Hepatocyte (in vitro differentiated cells): ENCODE measurements at regions not wholly inside any gene's neighbourhood (a gene's known extent, or its start where the extent isn't known, plus 50 kb on each side); places are given as distances from the start of the nearest gene placed in this dataset.
"Not testable (repeated sequence)": the region's sequence is repeated elsewhere in the genome, so short reads cannot be mapped to it uniquely, and the experiment has no call there.

Experiments
- DNase-seq: peaks from one replicate; pipeline ENCODE4 v3.0.0-alpha.2; 2016; ENCODE audit warnings: low spot score
- H2AFZ ChIP-seq: fragments of 200-600 bp; sonication (generic); 2 replicates; pipeline ENCODE4 v1.6.0; 2016; ENCODE audit warnings: antibody characterized with exemption, mild to moderate bottlenecking
- H3K27ac ChIP-seq: fragments of 200-600 bp; sonication (generic); 2 replicates; pipeline ENCODE4 v1.5.1; 2016; ENCODE audit warnings: mild to moderate bottlenecking
- H3K27me3 ChIP-seq: fragments of 200-600 bp; sonication (generic); 2 replicates; pipeline ENCODE4 v1.6.1; 2016
- H3K36me3 ChIP-seq: fragments of 200-600 bp; sonication (generic); replicated peaks from 2 replicates; pipeline ENCODE4 v1.5.1; 2016; ENCODE audit warnings: low read depth; ENCODE audit not compliant: insufficient read depth
- H3K4me1 ChIP-seq: fragments of 200-600 bp; sonication (generic); 2 replicates; pipeline ENCODE4 v1.5.1; 2016; ENCODE audit warnings: mild to moderate bottlenecking, moderate library complexity; ENCODE audit not compliant: insufficient read depth
- H3K4me2 ChIP-seq: fragments of 200-600 bp; sonication (generic); 2 replicates; pipeline ENCODE4 v1.6.0; 2016
- H3K4me3 ChIP-seq: fragments of 200-600 bp; sonication (generic); 2 replicates; pipeline ENCODE4 v1.5.1; 2016; ENCODE audit warnings: mild to moderate bottlenecking
- H3K79me2 ChIP-seq: fragments of 200-600 bp; sonication (generic); 2 replicates; pipeline ENCODE4 v1.6.0; 2017; ENCODE audit warnings: mild to moderate bottlenecking
- H3K9me2 ChIP-seq: fragments of 200-600 bp; sonication (generic); replicated peaks from 2 replicates; pipeline ENCODE4 v1.6.0; 2017; ENCODE audit warnings: mild to moderate bottlenecking; ENCODE audit not compliant: insufficient read depth
- H3K9me3 ChIP-seq: fragments of 200-600 bp; sonication (generic); 2 replicates; pipeline ENCODE4 v1.5.1; 2016; ENCODE audit warnings: low read depth, mild to moderate bottlenecking
- H4K20me1 ChIP-seq: fragments of 200-600 bp; sonication (generic); 2 replicates; pipeline ENCODE4 v1.6.0; 2016; ENCODE audit warnings: mild to moderate bottlenecking; ENCODE audit not compliant: insufficient read depth, poor library complexity, severe bottlenecking
- EZH2 ChIP-seq: fragments of 200-600 bp; sonication (generic); IDR thresholded peaks from 2 replicates; pipeline ENCODE4 v1.6.1; 2016; ENCODE audit warnings: antibody characterized with exemption, mild to moderate bottlenecking, borderline replicate concordance
- EZH2phosphoT487 ChIP-seq: fragments of 200-600 bp; sonication (generic); IDR thresholded peaks from one replicate; pipeline ENCODE4 v1.6.1; 2018; ENCODE audit warnings: antibody characterized with exemption, mild to moderate bottlenecking, low read depth, moderate library complexity; ENCODE audit not compliant: unreplicated experiment, severe bottlenecking
- WGBS: methylation state at CpG from one replicate; pipeline ENCODE4 v1.1.6; 2016; ENCODE audit warnings: low lambda C conversion rate; ENCODE audit errors: missing lambda C conversion rate; 5-methylcytosine and 5-hydroxymethylcytosine counted together
- TF ChIP-seq, protein P1 (sequence below): fragments of 200-600 bp; sonication (generic); IDR thresholded peaks from 2 replicates; pipeline ENCODE4 v1.5.1; 2016; ENCODE audit warnings: antibody characterized with exemption, mild to moderate bottlenecking; ENCODE audit not compliant: poor library complexity

DNA sequence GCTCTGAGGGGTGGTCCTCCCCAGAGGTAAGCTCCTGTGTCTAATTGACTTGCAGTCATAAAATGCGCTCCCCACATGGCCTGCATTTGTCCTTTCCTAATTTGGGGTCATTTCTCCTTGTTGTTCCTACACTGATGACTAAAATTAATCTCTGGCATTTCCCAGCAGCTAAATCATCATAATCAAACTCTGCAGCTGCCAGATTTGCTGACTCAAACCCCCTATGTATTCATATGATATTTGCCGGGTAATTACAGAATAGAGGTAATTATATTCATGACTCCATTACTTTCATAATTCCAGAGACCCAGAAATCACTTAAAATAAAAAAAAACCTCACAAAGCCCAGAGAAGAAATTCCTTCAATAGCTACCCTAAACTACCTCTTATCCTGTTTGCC is 331.4 kb upstream of the KLHL29 start:
- H3K9me2 ChIP-seq = no peaks in the 10 kb centered on the region
- H2AFZ ChIP-seq = no peak overlapping the region
- WGBS = 100% methylated on average over 2 of the region's 2 CpGs
- H3K4me3 ChIP-seq = no peak overlapping the region
- TF ChIP-seq EZH2 (no peak), EZH2phosphoT487 (no peak)
- TF ChIP-seq, protein P1, sequence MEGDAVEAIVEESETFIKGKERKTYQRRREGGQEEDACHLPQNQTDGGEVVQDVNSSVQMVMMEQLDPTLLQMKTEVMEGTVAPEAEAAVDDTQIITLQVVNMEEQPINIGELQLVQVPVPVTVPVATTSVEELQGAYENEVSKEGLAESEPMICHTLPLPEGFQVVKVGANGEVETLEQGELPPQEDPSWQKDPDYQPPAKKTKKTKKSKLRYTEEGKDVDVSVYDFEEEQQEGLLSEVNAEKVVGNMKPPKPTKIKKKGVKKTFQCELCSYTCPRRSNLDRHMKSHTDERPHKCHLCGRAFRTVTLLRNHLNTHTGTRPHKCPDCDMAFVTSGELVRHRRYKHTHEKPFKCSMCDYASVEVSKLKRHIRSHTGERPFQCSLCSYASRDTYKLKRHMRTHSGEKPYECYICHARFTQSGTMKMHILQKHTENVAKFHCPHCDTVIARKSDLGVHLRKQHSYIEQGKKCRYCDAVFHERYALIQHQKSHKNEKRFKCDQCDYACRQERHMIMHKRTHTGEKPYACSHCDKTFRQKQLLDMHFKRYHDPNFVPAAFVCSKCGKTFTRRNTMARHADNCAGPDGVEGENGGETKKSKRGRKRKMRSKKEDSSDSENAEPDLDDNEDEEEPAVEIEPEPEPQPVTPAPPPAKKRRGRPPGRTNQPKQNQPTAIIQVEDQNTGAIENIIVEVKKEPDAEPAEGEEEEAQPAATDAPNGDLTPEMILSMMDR = no peak
- no peaks in the 10 kb centered on the region for H3K9me3 ChIP-seq
- H3K36me3 ChIP-seq = no peaks in the 10 kb centered on the region
- no peaks in the 10 kb centered on the region for H3K4me1 ChIP-seq
- H3K4me2 ChIP-seq = no peak overlapping the region
- H3K79me2 ChIP-seq = no peaks in the 10 kb centered on the region
- H4K20me1 ChIP-seq = no peaks in the 10 kb centered on the region
- no peaks in the 10 kb centered on the region for H3K27me3 ChIP-seq
- no peak overlapping the region for H3K27ac ChIP-seq
- no peak for DNase-seq

DNA sequence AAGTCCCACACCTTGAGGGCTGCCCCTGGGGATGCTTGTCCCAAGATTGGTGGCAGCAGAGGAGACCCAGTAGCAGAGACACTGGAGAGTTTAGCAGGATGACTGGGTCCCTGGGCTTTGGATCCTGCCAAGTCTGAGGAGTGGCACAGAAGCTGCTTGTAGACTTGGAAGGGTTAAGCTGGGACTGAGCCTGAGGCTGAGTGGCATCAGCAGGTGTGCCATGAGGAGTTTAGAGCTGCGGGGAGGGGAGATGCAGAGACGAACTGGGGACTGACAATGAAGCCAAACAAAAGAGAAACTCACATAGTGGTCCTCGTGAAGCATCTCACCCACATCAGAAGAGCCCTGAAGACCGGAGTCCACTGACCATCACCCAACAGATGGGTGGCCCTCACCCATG is 329.7 kb upstream of the KLHL29 start:
- no peak overlapping the region for H3K4me3 ChIP-seq
- TF ChIP-seq EZH2 (no peak), EZH2phosphoT487 (no peak)
- TF ChIP-seq, protein P1 = no peak
- H4K20me1 ChIP-seq = no peaks in the 10 kb centered on the region
- no peaks in the 10 kb centered on the region for H3K27me3 ChIP-seq
- no peaks in the 10 kb centered on the region for H3K36me3 ChIP-seq
- WGBS = 90% methylated on average over 4 of the region's 4 CpGs
- H2AFZ ChIP-seq = no peak overlapping the region
- no peaks in the 10 kb centered on the region for H3K4me1 ChIP-seq
- H3K27ac ChIP-seq = no peak overlapping the region
- H3K9me2 ChIP-seq = no peaks in the 10 kb centered on the region
- H3K4me2 ChIP-seq = no peak overlapping the region
- no peak for DNase-seq
- no peaks in the 10 kb centered on the region for H3K79me2 ChIP-seq
- no peaks in the 10 kb centered on the region for H3K9me3 ChIP-seq

GRCh38 chr2:23056846-23057245 is 328.1 kb upstream of the KLHL29 start:
- H3K4me3 ChIP-seq, H3K27ac ChIP-seq, H3K4me1 ChIP-seq, H3K79me2 ChIP-seq, H3K27me3 ChIP-seq, H3K9me2 ChIP-seq, H4K20me1 ChIP-seq, H2AFZ ChIP-seq, H3K9me3 ChIP-seq, H3K36me3 ChIP-seq, H3K4me2 ChIP-seq, DNase-seq: not testable (repeated sequence)
- WGBS = 71% methylated on average over 4 of the region's 4 CpGs

DNA sequence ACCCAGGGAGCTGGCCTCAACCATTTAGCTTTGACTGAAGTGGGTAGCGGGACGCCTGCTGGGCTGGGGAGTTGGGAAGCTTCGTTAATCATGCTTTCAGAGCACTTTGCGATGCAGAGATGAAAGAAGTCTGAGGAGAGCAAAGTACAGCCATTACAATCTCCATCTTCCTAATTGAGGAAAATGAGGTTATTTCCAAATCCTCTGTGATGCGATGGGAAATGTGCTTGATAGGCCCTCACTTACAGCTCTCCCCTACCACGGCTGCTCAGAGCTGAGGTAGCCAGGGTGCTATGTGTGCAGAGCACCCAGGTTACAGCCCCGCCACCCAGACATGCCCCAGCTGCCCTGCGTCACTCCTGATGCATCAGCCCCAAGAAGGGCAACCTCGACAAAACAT is 326.5 kb upstream of the KLHL29 start:
- Histone ChIP-seq H3K27me3 (no peaks in the 10 kb centered on the region), H3K9me3 (no peaks in the 10 kb centered on the region), H3K79me2 (no peaks in the 10 kb centered on the region), H3K4me3 (no peak overlapping the region), H3K9me2 (no peaks in the 10 kb centered on the region), H3K4me1 (no peaks in the 10 kb centered on the region), H4K20me1 (no peaks in the 10 kb centered on the region), H3K27ac (no peak overlapping the region), H3K4me2 (no peak overlapping the region), H2AFZ (no peak overlapping the region), H3K36me3 (no peaks in the 10 kb centered on the region)
- WGBS = 75% methylated on average over 9 of the region's 9 CpGs
- DNase-seq = no peak
- TF ChIP-seq EZH2 = no peak
- no peak for TF ChIP-seq EZH2phosphoT487
- TF ChIP-seq, protein P1 = no peak
